Right renal cortex interstitium (tissue), 3 donors: ENCODE measurements at regions not wholly inside any gene's neighbourhood (a gene's known extent, or its start where the extent isn't known, plus 50 kb on each side); places are given as distances from the start of the nearest gene placed in this dataset.

Source experiments
- DNase-seq, 3 donors: peaks; one replicate each; pipeline ENCODE4 v3.0.0-alpha.2; 2013; ENCODE audit warnings: low read depth in 3 of 3, low spot score in 2 of 3

GRCh38 chr4:181291615-181292014 is 951.6 kb upstream of the TENM3 start:
- no peak for DNase-seq

- no peak for DNase-seq
These were observed 950.2 kb upstream of the TENM3 start for GRCh38 chr4:181293014-181293413.

GRCh38 chr4:181293541-181293940 is 949.7 kb upstream of the TENM3 start:
- no peak for DNase-seq

- no peak for DNase-seq
These were observed 948.8 kb upstream of the TENM3 start for GRCh38 chr4:181294421-181294820.

- DNase-seq, result no peak
These were observed 941.2 kb upstream of the TENM3 start for GRCh38 chr4:181301735-181302710.

- no peak for DNase-seq
These were observed 935.4 kb upstream of the TENM3 start for GRCh38 chr4:181307824-181308223.

- DNase-seq, result no peak
These were observed 934.5 kb upstream of the TENM3 start for GRCh38 chr4:181308476-181309312.

- DNase-seq, result no peak
These were observed 931.1 kb upstream of the TENM3 start for GRCh38 chr4:181312066-181312465.

- no peak for DNase-seq
These were observed 923.6 kb upstream of the TENM3 start for GRCh38 chr4:181319629-181320028.

- DNase-seq, result no peak
These were observed 920.1 kb upstream of the TENM3 start for GRCh38 chr4:181323061-181323460.

- DNase-seq, result no peak
These were observed 912.5 kb upstream of the TENM3 start for GRCh38 chr4:181330654-181331201.

GRCh38 chr4:181331214-181331613 is 912.0 kb upstream of the TENM3 start:
- DNase-seq, result no peak

- DNase-seq, result no peak
These were observed 897.3 kb upstream of the TENM3 start for GRCh38 chr4:181345931-181346330.

- DNase-seq, result no peak
These were observed 892.4 kb upstream of the TENM3 start for GRCh38 chr4:181350615-181351415.

GRCh38 chr4:181364504-181364903 is 878.7 kb upstream of the TENM3 start:
- no peak for DNase-seq

- DNase-seq, result no peak
These were observed 877.5 kb upstream of the TENM3 start for GRCh38 chr4:181365671-181366070.

- DNase-seq, result no peak
These were observed 871.2 kb upstream of the TENM3 start for GRCh38 chr4:181372014-181372413.

GRCh38 chr4:181376058-181376457 is 867.1 kb upstream of the TENM3 start:
- no peak for DNase-seq

GRCh38 chr4:181388061-181388460 is 855.1 kb upstream of the TENM3 start:
- no peak for DNase-seq

- DNase-seq, result no peak
These were observed 826.2 kb upstream of the TENM3 start for GRCh38 chr4:181416966-181417365.
